PC-3 (cell line): ENCODE measurements at regions not wholly inside any gene's neighbourhood (a gene's known extent, or its start where the extent isn't known, plus 50 kb on each side); places are given as distances from the start of the nearest gene placed in this dataset.

Source experiments
- CTCF ChIP-seq: fragments of 300-600 bp; sonication (generic); conservative IDR thresholded peaks from 2 replicates; pipeline ENCODE4 v1.5.1; 2017; ENCODE audit warnings: antibody characterized with exemption, low read depth, mild to moderate bottlenecking, low read length
- EZH2 ChIP-seq: fragments of 300-600 bp; sonication (generic); IDR thresholded peaks from one replicate; pipeline ENCODE4 v1.6.1; 2017; ENCODE audit warnings: antibody characterized with exemption, mild to moderate bottlenecking, low read length; ENCODE audit not compliant: unreplicated experiment
- EZH2phosphoT487 ChIP-seq: fragments of 300-600 bp; sonication (generic); IDR thresholded peaks from 2 replicates; pipeline ENCODE4 v1.6.1; 2018; ENCODE audit warnings: mild to moderate bottlenecking, antibody characterized with exemption, low read length, borderline replicate concordance

DNA sequence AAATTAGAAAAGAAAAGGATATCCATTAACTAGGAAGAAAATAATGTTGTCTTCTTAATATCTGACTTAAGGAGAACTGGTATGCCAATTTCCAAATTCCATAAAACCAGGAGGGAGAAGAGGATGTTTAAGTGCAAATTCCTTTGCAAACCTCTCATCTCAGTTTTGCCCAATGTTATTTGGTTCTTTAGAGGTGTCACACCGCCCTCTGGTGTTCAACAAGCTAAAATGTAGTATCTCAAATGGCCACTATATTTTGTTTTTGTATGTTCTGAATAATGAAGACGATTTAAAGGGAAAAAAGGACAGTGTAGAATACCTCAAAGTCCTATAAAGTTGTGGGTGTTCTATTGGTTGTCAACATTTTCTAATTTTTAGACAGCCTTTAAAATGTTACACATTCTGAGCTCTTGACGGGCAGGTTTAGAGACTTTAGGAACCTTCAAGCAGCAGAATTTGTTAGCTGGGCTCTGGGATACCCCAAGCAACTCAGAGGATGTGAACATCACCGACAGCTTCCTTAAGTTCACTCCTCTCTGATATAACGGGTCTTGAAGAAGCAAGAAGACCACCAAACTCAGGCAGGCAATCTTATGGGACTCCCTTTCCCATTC lies 458.3 kb downstream of the MFSD1 start:
- TF ChIP-seq EZH2 (no peak), CTCF (peak; percentile 90), EZH2phosphoT487 (no peak)
